ENCODE measurements at regions not wholly inside any gene's neighbourhood (a gene's known extent, or its start where the extent isn't known, plus 50 kb on each side); places are given as distances from the start of the nearest gene placed in this dataset.
"Not testable (repeated sequence)": the region's sequence is repeated elsewhere in the genome, so short reads cannot be mapped to it uniquely, and the experiment has no call there.

DNA sequence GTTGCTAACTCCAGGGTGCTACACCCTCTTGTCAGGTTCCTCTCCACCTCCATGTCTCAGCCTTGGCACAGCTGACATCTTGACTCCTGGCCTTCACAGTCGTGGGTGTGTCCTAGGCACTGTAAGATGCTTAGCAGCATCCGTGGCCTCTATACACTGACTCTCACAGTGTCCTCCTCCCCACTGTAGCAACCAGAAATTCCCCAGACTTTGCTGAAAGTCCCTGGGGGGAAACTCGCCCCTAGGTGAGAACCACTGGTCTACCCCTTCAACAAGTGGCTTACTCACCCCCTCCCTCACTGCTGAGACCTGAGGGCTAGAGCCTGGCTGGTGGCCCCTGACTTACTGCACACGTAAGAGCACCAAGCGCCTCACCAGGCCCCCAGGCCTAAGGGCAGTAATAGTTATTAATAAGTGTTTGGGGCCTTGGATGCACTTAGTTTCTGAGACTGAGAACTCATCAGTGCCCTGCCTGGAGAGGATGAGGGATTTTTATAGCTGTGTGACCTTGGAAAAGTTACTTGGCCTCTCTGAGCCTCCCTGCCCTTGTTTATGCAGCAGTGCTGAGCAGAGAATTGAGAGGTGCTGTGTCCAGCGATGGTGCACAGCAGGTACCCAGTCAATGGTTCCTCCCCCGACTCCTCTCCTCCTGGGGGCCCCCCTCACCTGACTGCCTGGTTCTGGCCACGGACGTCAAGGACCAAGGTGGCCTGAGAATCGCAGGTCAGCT, 67.1 kb downstream of the RMI2 start:
- H3K4me3 Mint-ChIP-seq, result no peak overlapping the region
- no peaks in the 10 kb centered on the region for H3K27me3 Mint-ChIP-seq
- no peaks in the 10 kb centered on the region for H3K9me3 Mint-ChIP-seq
- no peak for ATAC-seq (replicated peaks)
- no peaks in the 10 kb centered on the region for H3K36me3 Mint-ChIP-seq (ENCODE audit: low read depth)
- no peak overlapping the region for H3K27ac Mint-ChIP-seq
- no peaks in the 10 kb centered on the region for H3K4me1 Mint-ChIP-seq

- H3K27ac Mint-ChIP-seq, result no peak overlapping the region
- H3K4me1 Mint-ChIP-seq, result no peaks in the 10 kb centered on the region
- H3K27me3 Mint-ChIP-seq, result no peaks in the 10 kb centered on the region
- no peak for ATAC-seq (replicated peaks)
- H3K36me3 Mint-ChIP-seq (ENCODE audit: low read depth), result no peaks in the 10 kb centered on the region
- no peaks in the 10 kb centered on the region for H3K9me3 Mint-ChIP-seq
- H3K4me3 Mint-ChIP-seq, result no peak overlapping the region
Observed at GRCh38 chr16:11412965-11413887, 68.0 kb downstream of the RMI2 start.

- no peaks in the 10 kb centered on the region for H3K9me3 Mint-ChIP-seq
- no peak for ATAC-seq (replicated peaks)
- H3K4me3 Mint-ChIP-seq, result no peak overlapping the region
- no peak overlapping the region for H3K27ac Mint-ChIP-seq
- H3K27me3 Mint-ChIP-seq, result no peaks in the 10 kb centered on the region
- H3K4me1 Mint-ChIP-seq, result no peaks in the 10 kb centered on the region
- H3K36me3 Mint-ChIP-seq (ENCODE audit: low read depth), result no peaks in the 10 kb centered on the region
Observed at GRCh38 chr16:11413907-11414595, 68.8 kb downstream of the RMI2 start.

DNA sequence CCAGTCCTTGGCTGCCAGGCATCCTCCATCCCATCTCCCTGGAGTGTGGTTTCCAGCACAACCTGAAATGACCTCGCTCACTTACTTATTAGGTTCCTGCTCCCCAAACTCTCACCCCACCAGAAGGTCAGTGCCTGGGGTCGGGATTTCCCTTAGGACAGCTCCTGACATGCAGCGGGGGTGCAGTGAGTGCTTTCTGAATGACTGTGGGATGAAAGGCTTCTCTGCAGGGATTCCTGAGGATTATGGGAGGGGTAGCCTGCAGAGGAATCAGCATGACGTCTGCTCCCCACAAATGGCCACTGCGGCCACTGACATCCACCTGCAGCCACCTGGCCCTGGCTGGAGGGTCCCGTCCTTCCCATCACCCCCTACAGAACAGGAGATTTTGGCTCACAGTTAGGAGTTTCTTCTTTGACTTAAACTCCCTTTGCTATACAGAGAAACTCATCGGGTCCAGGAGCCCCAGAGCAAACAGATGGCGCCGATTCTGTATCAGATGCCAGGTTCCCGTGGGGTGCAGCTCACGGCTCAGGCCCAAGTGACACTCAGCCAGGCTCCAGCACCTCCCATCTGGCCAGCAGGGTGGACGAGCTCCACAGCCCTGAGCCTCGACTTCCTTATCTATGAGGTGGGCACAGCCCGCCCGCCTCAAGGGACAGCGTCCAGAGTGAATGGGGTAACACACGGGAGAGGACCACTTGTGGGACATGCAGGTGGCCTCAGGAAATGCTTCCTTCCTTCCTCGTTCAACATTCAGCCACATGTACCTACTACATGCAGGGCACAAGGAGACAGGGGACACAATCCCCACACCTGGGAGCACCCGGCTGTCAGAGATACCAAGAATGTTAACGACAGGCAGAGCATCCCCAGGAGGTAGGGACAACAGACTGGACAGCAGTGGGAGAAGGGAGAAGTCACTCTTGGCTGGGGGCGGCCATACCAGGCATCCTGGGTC, 69.8 kb downstream of the RMI2 start:
- H3K4me1 Mint-ChIP-seq, result no peaks in the 10 kb centered on the region
- no peak overlapping the region for H3K4me3 Mint-ChIP-seq
- no peak for ATAC-seq (replicated peaks)
- no peak overlapping the region for H3K27ac Mint-ChIP-seq
- no peaks in the 10 kb centered on the region for H3K9me3 Mint-ChIP-seq
- H3K27me3 Mint-ChIP-seq, result no peaks in the 10 kb centered on the region
- H3K36me3 Mint-ChIP-seq (ENCODE audit: low read depth), result no peaks in the 10 kb centered on the region

- H3K36me3 Mint-ChIP-seq (ENCODE audit: low read depth), result no peaks in the 10 kb centered on the region
- H3K27me3 Mint-ChIP-seq, result no peaks in the 10 kb centered on the region
- H3K27ac Mint-ChIP-seq, result no peak overlapping the region
- ATAC-seq (replicated peaks), result no peak
- H3K4me3 Mint-ChIP-seq, result no peak overlapping the region
- H3K4me1 Mint-ChIP-seq, result no peaks in the 10 kb centered on the region
- no peaks in the 10 kb centered on the region for H3K9me3 Mint-ChIP-seq
Observed at GRCh38 chr16:11416228-11417001, 71.2 kb downstream of the RMI2 start.

DNA sequence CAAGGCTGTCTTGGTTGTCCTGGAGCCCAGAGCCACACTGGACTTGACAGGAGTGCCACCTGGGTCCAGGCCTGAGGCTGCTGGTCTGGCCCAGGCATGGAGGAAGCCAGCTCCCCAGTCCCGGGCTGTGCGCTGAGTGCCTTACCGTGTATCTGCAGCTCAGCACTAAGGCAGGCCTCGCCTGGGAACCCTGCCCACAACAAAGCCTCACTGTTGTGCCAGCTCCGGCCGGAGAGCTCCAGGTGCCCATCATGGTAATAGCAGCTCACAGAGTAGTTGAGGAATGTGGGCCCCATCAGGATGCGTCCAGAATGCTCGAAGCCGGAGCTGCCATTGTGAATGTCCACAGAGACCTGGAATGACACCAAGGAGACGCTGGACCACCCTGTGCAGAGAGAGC, 72.2 kb downstream of the RMI2 start:
- no peak for ATAC-seq (replicated peaks)
- H3K4me3 Mint-ChIP-seq, result no peak overlapping the region
- H3K36me3 Mint-ChIP-seq (ENCODE audit: low read depth), result no peaks in the 10 kb centered on the region
- no peaks in the 10 kb centered on the region for H3K27me3 Mint-ChIP-seq
- H3K4me1 Mint-ChIP-seq, result no peaks in the 10 kb centered on the region
- no peaks in the 10 kb centered on the region for H3K9me3 Mint-ChIP-seq
- no peak overlapping the region for H3K27ac Mint-ChIP-seq

DNA sequence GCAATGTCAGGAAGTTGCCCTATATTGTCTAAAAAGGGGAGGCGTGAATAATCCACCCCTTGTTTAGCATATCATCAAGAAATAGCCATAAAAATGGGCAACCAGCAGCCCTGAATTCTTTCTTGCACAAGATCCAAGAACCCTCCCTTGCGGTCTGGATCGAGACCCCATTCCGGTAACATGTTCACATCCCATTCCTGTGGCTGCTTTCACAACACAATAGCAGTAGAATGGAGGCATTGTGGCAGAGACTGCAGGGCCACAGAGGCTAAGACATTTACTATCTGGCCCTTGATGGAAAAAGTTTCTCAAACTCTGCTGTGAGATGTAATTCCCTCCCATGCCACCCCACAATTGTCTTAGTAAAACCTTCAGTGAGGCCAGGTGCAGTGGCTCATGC, 73.2 kb downstream of the RMI2 start:
- ATAC-seq (replicated peaks), result no peak
- Mint-ChIP-seq H3K36me3 (ENCODE audit: low read depth) (no peaks in the 10 kb centered on the region), H3K4me3 (no peak overlapping the region), H3K4me1 (no peaks in the 10 kb centered on the region), H3K9me3 (no peaks in the 10 kb centered on the region), H3K27ac (no peak overlapping the region), H3K27me3 (no peaks in the 10 kb centered on the region)

GRCh38 chr16:11420067-11420466, 74.8 kb downstream of the RMI2 start:
- not testable (repeated sequence) for H3K4me3 Mint-ChIP-seq; H3K9me3 Mint-ChIP-seq; H3K36me3 Mint-ChIP-seq (ENCODE audit: low read depth); H3K27ac Mint-ChIP-seq; H3K4me1 Mint-ChIP-seq; ATAC-seq (replicated peaks); H3K27me3 Mint-ChIP-seq

GRCh38 chr16:11420895-11421294, 75.6 kb downstream of the RMI2 start:
- no peaks in the 10 kb centered on the region for H3K27me3 Mint-ChIP-seq
- no peak overlapping the region for H3K4me3 Mint-ChIP-seq
- H3K9me3 Mint-ChIP-seq, result no peaks in the 10 kb centered on the region
- ATAC-seq (replicated peaks), result no peak
- H3K36me3 Mint-ChIP-seq (ENCODE audit: low read depth), result no peaks in the 10 kb centered on the region
- H3K27ac Mint-ChIP-seq, result no peak overlapping the region
- H3K4me1 Mint-ChIP-seq, result no peaks in the 10 kb centered on the region

DNA sequence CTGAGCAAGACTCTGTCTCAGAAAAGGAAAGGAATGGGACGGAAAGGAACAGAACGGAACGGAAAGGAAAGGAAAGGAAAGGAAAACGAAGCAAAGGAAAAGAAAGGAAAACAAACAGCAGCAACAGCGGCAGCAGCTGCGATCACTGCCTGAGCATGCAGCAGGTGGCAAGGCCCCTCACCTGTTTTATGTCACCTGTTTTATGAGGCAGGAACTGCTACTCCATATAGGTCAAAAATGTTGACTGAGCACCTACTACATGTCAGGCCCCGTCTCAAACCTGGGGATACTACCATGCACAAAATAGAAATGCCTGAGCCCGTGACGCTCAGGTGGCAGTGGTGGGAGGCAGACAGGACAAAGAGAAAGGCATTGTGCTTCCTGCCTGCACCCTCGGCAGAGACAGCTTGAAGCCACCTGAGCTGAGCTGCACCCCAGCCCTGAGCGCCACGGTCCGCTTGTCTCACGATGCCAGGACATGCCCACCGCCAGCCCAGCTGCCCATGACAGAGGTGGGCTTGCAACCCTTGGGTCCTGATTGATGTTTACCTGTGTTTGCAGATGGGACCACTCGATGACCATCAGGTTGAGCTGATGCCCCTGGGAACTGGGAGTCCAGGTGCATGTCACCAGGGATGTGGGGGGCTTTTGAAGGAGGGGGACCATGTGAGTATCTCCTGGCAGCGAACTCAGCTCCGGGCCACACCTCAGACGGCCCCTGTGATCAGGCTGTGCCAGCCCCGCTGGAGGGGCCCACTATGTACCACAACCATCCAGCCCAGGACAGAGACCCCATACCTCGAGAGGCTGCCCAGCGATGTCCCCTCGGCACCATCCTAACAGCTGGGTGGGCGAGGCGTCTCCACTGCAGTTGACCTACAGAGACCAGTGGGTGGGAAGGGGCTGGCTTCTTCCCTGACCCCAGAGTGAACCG, 77.4 kb downstream of the RMI2 start:
- Mint-ChIP-seq H3K4me3 (no peak overlapping the region), H3K4me1 (no peaks in the 10 kb centered on the region), H3K27ac (no peak overlapping the region), H3K27me3 (no peaks in the 10 kb centered on the region), H3K36me3 (ENCODE audit: low read depth) (no peaks in the 10 kb centered on the region), H3K9me3 (no peaks in the 10 kb centered on the region)
- no peak for ATAC-seq (replicated peaks)

DNA sequence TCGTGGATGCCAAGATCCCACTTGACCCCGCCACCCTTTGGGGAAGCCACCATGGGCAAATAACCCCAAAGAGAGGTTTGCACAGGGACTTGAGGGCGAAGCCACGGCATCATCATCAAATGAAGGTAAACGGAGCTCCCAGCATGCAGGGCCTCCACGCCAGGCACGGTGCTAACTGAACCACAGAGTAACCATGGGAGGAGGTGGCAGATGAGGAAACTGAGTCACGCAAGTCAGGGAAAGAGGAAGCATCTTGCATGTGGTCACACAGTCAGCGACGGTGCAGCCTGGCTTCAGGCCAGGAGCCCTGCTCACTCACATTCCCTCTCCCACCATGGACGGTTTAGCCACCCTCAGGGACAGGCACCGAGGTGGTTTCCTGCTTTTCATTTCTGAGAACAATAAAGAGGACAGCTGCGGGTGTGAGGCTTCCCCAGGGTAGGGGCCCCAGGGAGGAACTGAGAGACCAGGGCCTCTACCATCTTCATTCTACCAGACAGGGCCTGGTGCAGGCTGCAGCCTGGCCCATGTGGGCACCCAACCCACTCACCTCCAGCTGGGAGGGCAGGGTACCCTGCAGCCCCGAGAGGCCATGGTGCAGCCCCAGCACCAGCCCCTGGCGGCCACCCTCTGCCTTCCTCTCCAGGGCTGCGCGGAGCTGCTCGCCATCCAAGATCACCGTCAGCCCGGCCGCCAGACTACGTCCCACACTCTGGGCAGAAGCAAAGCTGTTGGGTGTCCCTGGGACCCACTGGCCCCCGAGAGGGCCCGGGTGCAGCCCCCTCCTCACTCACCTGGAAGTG, 78.3 kb downstream of the RMI2 start:
- Mint-ChIP-seq H3K4me3 (no peak overlapping the region), H3K27ac (no peak overlapping the region)

DNA sequence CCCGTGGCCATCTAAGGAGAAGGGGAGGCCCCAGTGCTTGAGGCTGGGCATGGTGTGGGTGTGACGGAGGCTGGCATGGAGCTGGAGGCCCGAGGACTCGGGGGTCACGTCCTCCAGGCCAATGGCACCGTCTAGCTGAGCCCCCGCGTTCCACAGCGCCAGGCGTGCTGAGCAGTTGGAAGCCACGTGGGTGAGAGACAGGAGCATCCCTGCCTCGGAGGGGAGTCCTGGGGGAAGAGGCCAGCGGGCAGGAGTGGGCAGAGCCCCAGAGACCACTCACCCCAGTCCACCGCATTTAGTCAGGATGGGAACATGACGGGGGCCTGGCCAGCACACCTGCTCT, 78.8 kb downstream of the RMI2 start:
- H3K36me3 Mint-ChIP-seq (ENCODE audit: low read depth), result no peaks in the 10 kb centered on the region
- H3K4me1 Mint-ChIP-seq, result no peaks in the 10 kb centered on the region
- H3K4me3 Mint-ChIP-seq, result no peak overlapping the region
- H3K27me3 Mint-ChIP-seq, result no peaks in the 10 kb centered on the region
- no peak overlapping the region for H3K27ac Mint-ChIP-seq
- no peak for ATAC-seq (replicated peaks)
- no peaks in the 10 kb centered on the region for H3K9me3 Mint-ChIP-seq

More for the DNA sequence above, 78.3 kb downstream of the RMI2 start:
- no peaks in the 10 kb centered on the region for H3K9me3 Mint-ChIP-seq
- no peaks in the 10 kb centered on the region for H3K4me1 Mint-ChIP-seq
- no peaks in the 10 kb centered on the region for H3K27me3 Mint-ChIP-seq
- H3K36me3 Mint-ChIP-seq (ENCODE audit: low read depth), result no peaks in the 10 kb centered on the region
- no peak for ATAC-seq (replicated peaks)

All from activated T-helper 17 cell treated with anti-CD3 and anti-CD28 coated beads, Interleukin-2, amount 50 U/mL, for 72 hours (primary cell).